Transverse colon (tissue), 4 donors: ENCODE measurements at regions not wholly inside any gene's neighbourhood (a gene's known extent, or its start where the extent isn't known, plus 50 kb on each side); places are given as distances from the start of the nearest gene placed in this dataset.
A peak's percentile ranks its signal among the peaks of the same experiment; 100 is the strongest.

Experiments
- CTCF ChIP-seq, 5 experiments: fragments of 200-600 bp in 3 of 5; fragments of 450-650 bp in 2 of 5; sonication (generic) in 3 of 5; IDR thresholded peaks; 1 replicate in 2 of 5; 2 replicates in 3 of 5; pipeline ENCODE4 v1.5.1; 2016 to 2017; ENCODE audit warnings: antibody characterized with exemption in 5 of 5, inconsistent platforms in 3 of 5, mild to moderate bottlenecking in 2 of 5, moderate library complexity in 1 of 5
- POLR2A ChIP-seq: fragments of 450-650 bp; IDR thresholded peaks from one replicate; pipeline ENCODE4 v1.6.1; 2016; ENCODE audit warnings: antibody characterized with exemption, mild to moderate bottlenecking, moderate library complexity
- POLR2AphosphoS5 ChIP-seq, 3 donors: sonication (generic); formaldehyde crosslinking; IDR thresholded peaks; one replicate each; pipeline ENCODE4 v1.6.1; 2016; ENCODE audit warnings: antibody characterized with exemption in 3 of 3

- TF ChIP-seq CTCF (IDR thresholded peaks at IDR 0.05) (peak in 3 of 5 experiments; percentile 39 to 42 (median 40)), POLR2A (no peak), POLR2AphosphoS5 (IDR thresholded peaks at IDR 0.05) (no peak)
These were observed 85.6 kb downstream of the CD8B2 start for GRCh38 chr2:106572541-106573450.
